ENCODE measurements at regions not wholly inside any gene's neighbourhood (a gene's known extent, or its start where the extent isn't known, plus 50 kb on each side); places are given as distances from the start of the nearest gene placed in this dataset.
A peak's percentile ranks its signal among the peaks of the same experiment; 100 is the strongest.

DNA sequence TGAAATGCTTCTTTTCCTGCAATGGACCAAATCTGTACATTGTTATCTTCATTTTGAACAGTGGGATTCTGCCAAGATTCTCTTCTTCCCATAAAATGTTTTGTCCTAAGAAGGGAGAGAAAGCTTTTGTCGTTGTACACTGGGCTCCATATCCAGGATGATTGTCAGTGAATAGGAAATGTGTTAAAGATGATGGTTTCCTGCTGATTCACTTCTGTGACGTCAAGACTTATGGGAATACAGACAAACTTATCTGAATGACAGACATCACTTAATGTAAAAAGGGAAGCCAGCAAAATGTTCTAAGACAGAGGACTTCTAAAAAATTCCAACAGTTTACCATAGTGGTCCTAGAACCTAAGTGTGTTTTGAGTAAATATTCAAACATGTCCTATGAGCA, 53.7 kb upstream of the HPF1 start:
- peak; percentile 61 for DNase-seq (ENCODE audit: low read depth)

DNA sequence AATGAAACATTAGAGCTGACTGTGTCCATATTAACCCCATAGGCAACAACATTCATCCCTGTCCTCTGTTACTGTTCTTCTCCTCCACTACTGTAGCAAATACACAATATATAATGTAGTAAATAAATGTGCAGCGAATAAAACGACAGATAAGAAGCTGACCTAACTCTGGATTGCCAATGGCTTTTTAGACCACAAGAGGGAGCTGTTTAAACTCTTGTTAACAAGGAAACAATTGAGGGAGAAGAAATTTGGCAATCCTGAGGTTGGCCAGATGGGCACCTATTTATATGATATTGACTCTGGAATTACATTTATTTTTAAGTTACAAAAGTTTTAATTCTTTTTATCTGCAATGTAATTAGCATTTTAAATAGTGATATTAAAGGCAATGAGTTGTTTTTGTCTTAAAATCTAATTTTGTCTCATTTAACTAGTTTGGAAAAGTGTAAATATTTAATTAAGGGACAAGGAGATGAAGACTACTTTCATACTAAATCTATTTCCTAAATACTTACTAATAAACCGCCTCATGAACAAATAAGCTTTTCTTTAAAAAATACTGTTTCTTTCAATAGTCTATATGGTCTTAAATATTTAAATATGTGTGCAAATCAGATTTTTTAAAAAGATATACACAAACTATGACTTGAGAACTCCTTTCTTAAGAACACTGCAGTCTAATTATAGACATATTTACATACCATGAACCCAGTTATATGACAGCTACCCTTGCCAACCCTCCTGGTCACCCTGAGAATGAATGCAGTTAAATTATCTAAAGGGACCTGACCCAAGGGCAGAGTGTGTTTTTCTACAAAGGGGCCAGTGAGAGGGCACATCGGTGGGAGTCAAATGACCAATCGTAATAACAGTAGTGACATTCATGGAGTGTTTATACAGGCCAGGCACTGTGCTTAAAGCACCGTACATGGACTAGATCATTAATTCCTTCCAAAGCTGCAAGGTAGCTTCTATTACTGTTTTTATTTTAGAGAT, 52.9 kb upstream of the HPF1 start:
- DNase-seq (ENCODE audit: low read depth), result peak; percentile 52

DNA sequence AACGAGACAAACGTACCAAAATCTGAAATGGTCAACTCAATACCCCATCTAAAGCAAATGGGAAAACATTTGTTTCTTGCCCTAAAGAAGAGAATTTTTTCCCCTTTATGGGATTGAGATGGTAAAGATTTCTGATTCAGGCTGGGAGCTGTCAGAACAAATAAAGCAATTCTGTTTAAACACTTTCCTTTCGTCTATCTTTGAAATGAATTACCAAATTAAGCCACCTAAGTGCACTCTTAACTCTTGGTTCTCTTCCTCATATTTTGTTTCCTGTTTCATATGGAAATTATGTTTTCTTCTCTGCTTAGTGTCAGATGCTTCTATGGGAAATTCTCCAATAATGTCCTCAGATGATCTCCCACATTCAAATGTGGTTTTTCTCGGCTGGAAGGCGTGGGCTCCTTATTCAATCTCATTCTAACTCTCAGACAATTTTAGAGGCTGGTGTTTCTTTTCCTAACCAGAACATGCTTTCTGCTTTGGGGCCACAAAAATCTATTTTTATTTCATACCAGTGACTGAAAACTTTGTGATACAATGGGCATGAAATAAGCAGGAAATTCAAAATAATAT, 50.3 kb upstream of the HPF1 start:
- DNase-seq (ENCODE audit: low read depth), result no peak
